ENCODE measurements at regions not wholly inside any gene's neighbourhood (a gene's known extent, or its start where the extent isn't known, plus 50 kb on each side); places are given as distances from the start of the nearest gene placed in this dataset.

GRCh38 chr13:73579574-73580274 lies 520.9 kb downstream of the KLF5 start:
- TF ChIP-seq CTCF (IDR thresholded peaks at IDR 0.05) (no peak), POLR2AphosphoS5 (IDR thresholded peaks at IDR 0.05) (no peak)

Measured in esophagus muscularis mucosa (tissue), 3 donors.